Superior temporal gyrus (tissue), 1 donor: ENCODE measurements at regions not wholly inside any gene's neighbourhood (a gene's known extent, or its start where the extent isn't known, plus 50 kb on each side); places are given as distances from the start of the nearest gene placed in this dataset.

ENCODE experiments used
- DNase-seq: peaks from one replicate; pipeline ENCODE4 v3.0.0-alpha.2; 2016; ENCODE audit errors: extremely low spot score

- DNase-seq: no peak
Measured at GRCh38 chr3:124663690-124664089, 66.6 kb upstream of the UMPS start.

DNA sequence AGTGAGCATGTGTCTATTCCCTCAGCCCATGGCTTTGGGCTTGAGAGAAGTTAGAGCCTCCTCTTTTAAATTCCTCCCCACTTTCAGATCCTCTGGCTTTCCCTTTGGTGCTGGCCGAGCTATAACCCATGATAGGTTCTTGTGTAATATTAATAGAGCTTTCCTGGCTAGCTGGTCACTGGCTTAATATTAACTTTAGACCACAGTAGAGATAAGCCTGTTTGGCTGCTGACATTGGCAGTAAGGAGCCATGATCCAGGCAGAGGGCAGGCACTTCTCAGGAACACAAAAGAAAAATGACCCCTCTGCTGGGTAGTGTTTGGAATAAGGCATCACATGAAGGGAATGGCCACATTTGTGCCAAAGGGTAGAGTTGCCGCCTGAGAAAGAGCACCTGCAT lies 65.4 kb upstream of the UMPS start:
- DNase-seq: no peak

GRCh38 chr3:124666067-124666466 lies 64.2 kb upstream of the UMPS start:
- DNase-seq: no peak

DNA sequence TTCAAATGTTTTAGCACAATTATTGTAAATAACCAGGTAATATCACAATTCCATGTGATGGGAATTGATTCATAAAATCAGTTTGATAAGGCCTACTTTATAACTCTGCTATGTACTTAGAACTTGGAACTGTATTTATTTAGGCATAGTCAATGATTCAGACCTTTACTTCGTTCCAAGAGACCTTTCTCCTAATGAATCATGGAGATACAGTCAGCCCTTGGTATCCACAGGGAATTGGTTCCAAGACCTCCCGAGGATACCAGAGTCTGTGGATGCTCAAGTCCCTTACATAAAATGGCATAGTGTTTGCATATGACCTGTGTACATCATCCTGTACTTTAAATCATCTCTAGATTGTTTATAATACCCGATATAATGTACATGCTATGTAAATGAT lies 60.8 kb upstream of the UMPS start:
- DNase-seq: no peak

GRCh38 chr3:124671106-124671505 lies 59.1 kb upstream of the UMPS start:
- DNase-seq: no peak

- no peak for DNase-seq
Measured at GRCh38 chr3:124674336-124674735, 55.9 kb upstream of the UMPS start.

- no peak for DNase-seq
Measured at GRCh38 chr3:124676236-124676635, 54.0 kb upstream of the UMPS start.

- DNase-seq: no peak
Measured at GRCh38 chr3:124679048-124679638, 51.1 kb upstream of the UMPS start.
